GM12892 (cell line): ENCODE measurements at regions not wholly inside any gene's neighbourhood (a gene's known extent, or its start where the extent isn't known, plus 50 kb on each side); places are given as distances from the start of the nearest gene placed in this dataset.

Experiments used
- POLR2A ChIP-seq: IDR thresholded peaks from 2 replicates; pipeline ENCODE4 v1.6.1; 2011; ENCODE audit warnings: low read depth, low read length, control low read depth
- POLR2AphosphoS5 ChIP-seq: IDR thresholded peaks from 2 replicates; pipeline ENCODE4 v1.6.1; 2011; ENCODE audit warnings: low read depth, low read length, control low read depth

DNA sequence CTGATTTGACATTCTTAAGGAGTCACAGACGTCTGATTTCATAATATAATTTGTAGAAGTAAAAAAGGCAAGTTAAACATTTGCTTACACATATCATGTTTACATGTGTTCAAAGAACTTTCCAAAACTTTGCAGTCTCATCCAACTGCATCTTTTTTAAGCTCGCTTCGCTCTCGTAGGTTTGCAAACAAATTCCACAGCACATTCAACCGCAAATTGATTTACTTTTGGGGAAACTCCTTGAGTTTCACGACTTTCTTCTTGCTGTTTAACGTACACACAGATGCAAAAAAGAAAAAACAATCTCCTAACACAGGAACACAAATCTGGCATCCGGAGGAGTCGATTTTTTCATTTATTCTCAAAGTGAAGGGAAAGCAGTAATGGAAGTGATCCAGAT, 1149.5 kb downstream of the VRK1 start:
- TF ChIP-seq POLR2AphosphoS5: no peak
- no peak for TF ChIP-seq POLR2A
